NCI-H1048 (cell line): ENCODE measurements at regions not wholly inside any gene's neighbourhood (a gene's known extent, or its start where the extent isn't known, plus 50 kb on each side); places are given as distances from the start of the nearest gene placed in this dataset.
"Not testable (repeated sequence)": the region's sequence is repeated elsewhere in the genome, so short reads cannot be mapped to it uniquely, and the experiment has no call there.

Experiments
- DNase-seq: peaks from one replicate; lab custom pipeline; 2025; lab: John Stamatoyannopoulos, UW

DNA sequence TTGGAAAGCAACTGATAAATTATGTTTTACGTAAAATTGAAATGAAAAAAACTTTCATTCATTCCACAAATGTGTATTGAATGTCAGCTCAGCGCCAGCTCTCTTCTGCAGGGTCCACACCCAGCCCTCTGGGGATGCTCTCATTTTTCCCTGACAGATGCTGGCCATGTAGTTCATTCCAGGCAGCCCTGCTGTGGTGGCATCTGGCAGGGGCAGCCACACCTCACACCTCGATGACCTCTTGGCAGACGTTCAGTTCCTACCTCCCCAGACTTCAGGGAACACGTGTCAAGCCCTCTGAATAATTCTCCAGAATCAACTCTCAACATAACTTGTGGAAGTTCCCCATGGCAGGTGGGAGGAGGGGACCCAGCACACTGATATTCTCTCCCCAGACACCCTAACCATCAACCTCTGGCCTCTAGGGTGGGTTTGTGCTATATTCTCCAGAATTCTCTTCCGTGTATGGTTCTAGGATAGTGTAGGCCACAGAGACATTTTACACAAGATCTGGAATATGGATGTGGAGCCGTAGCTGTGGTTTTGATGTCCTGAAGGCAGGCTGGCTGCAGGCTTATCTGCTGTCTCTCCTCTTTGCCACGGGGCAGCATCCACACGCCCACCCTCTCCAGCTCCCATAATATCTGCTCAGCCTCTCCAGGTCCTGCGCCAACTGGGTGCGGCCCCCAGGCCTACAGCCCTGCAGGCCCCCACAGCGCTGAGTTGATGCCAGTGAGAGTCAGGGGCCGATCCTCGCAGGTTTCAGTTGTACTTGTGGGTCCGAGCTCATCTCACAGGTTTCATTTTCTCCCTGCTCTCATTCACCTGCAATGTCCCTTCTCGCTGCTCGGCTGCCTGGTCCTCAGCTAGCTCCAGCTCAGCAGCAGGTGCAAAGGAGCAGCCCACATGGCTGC, 175.8 kb upstream of the ARID1B start:
- DNase-seq, result no peak

DNA sequence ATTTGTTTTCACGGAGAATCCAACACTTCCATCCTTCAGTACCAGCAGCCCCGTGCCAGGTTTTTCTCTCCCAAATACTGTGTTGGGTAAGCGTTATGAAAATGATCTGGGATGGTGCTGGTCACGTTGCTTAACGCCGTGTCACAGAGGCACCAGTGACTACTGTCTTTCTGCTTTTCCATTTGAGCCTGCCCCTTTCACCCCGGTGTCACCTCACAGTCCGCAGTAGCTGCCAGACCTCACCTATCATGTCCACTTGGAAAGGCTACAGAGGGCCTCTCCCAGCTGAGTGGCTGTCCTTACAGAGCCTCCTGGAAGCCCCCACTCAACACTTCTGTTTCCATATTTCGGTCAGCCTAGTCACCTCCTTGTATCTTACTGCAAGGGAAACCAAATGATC, 176.5 kb upstream of the ARID1B start:
- DNase-seq, result no peak

DNA sequence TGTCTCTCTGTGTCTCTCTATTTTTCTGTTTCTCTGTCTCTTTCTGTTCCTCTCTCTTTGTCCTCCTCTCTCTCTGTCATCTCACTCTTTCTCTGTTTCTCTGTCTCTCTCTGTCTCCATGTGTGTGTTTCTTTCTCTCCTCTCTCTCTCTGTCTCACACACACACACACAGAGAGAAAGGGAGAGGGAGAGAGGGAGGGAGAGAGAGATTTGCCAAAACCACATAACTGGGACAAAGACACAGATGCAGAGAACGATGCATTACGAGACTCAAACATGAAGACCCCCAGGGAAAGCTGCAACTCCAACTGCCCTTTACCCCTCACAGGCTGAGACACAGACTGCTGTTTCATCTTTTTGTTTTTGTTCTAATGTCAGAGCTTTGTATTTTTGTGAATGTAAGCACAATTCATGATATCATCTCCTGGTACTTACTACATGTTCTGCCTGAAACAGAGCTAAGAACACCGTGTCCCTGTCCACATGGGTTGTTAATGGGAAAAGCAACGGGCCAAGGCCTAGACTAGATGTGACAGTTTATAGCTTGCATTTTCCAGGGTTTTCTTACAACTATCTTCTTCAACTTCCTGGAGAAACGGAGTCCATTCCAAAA, 177.1 kb upstream of the ARID1B start:
- no peak for DNase-seq

DNA sequence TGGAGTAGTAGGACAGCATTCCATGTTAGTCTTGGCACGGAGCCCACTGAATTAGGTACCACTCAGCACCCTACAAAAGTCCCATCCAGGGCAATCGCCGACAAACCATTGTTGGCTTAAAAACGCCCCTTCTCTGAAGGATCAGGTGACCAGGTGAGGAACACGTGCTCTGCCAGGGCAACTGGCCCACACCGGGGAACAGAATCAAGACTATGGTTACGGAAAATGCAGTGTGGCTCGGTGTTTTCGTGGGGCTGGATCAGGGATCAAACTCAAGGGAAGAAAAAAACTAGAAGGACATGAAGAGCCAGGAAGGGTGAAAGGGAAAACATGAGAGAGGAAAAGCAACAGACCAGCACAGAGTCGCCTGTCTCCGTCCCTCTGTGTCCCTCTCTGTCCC, 177.8 kb upstream of the ARID1B start:
- no peak for DNase-seq

DNA sequence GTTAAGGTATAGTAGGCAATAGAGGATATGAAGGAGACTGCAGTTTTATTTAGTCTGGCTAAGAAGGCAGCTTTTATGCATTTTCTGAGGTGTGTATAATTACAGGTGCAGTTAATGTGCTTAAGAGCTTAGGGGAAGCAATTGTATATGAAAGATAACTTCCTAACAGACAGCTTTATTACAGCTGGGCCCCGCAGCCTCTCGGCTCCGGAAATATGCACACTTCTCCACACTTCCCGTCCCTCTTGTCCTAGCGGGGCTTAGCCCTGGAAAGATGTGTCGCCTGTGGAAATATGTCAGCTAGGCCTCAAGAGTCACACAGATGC, 178.4 kb upstream of the ARID1B start:
- DNase-seq, result no peak

DNA sequence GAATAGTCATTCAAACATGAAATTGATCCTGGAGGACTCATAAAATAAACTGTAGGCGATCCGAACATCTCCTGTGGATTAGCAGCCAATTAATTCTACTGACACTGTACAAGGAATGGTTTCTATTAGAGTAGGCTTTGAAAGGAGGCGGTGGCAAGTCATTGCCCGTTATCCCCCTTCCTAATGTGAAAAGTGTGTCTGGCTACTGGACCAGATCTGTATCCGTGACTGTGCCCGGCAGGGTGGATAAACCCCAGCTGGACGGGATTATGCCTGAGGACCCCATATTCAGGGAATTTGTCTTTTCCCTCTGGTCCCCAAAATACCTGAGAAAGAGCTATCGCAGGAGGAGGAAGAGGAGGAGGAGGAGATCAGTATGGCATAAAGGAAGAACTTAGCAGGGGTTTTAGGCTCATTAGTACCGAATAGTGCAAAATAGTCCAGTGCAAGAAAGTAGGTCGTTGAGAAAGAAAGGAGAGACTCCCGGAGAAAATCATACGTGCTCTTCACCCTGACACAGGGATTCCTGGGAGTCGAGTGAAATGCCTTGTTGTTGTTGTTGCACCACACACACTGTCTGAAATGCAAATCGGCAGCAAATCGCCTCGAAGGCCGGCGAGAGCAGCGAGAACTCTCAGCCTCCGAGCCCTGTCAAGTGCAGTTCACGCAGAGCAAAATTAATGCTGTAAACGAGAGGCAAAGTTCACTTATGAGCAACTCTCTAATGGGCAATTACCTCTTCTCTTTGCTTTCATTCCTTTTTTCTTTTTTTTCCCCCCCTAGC, 178.9 kb upstream of the ARID1B start:
- no peak for DNase-seq

DNA sequence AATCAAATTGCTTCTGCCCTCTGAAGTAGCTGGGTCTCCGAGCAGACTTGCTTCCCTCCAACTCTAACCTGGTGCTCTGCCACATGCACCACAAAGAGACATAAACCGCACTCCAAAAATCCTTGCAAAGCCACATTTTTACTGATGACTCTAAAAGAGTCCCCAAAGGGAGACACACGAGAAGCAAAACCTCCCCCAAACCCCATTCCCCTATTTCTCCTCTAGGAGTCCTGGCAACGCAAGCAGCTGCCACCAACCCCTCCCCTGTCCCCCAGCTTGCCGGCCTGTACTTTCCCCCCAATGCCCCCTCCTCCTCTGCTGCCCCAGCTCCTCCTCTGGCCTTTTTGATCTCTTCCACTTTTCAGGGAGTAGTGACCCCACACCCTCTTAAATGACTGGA, 180.1 kb upstream of the ARID1B start:
- no peak for DNase-seq

DNA sequence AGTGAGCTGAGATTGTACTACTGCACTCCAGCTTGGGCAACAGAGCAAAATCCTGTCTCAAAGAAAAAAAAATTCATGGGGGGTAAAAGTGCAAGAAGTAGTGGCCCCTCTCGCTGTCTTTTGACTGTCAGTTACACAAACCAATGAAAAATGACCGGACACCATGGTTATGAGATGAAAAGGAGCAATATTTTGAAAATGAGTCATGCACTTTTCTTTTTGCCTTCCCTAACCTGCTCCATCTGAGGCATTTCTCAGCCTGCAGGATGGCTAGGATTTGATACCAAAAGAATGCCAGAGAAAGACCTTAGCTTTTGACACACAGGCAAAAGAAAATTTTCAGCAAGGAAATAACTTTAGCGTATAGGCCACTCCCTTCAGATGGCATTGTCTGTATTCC, 181.7 kb upstream of the ARID1B start:
- no peak for DNase-seq

DNA sequence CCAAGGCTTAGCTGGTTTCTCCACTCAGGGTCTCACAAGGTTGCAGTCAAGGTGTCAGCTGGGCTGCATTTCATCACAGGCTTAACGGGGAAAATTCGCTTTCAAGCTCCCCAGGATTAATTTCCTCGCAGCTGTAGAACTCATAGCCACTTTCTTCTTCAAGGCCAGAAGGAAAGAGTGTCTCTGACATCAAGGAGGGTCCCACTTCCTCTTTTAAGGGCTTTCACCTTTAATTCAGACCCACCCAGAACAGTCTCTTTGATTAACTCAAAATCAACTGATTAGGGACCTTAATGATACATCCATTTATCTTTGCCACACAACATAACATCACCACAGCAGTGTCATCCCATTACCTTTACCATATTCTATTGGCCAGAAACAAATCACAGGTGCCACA, 183.3 kb upstream of the ARID1B start:
- DNase-seq, result no peak

DNA sequence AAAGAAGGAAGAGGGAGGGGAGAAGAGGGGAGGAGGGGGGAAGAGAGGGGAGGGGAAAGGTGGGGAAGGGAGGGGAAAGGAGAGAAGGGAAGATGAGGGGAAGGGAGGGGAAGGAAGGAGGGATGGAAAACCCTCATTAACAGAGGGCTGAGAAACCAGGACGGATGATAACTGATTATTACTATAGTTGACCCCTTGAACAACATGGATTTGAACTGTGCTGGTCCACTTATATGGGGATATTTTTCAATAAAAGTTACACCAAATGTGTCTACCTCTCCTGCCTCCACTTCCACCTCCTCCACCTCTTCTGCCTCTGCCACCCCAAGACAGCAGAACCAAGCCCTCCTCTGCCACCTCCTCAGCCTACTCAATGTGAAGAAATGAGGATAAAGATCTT, 184.1 kb upstream of the ARID1B start:
- no peak for DNase-seq

DNA sequence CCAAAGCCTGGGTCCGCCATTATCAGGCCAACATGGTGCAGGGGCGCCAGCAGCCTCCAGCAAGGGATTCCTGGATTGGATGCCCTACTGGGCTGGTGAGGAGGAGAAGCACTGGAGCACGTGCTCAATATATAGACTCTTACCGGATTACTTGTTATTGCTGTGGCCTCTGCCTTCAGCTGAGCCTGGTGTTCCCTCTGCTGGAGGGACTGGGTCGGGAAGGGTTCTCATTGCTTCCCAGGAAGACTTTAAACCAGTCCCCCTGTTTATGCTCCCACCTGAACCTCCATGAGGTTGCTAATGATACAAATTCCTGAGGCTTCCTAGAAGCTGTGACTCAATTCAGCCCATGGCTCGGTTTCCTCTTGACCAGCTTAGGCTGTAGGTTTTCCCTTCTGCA, 186.7 kb upstream of the ARID1B start:
- DNase-seq, result no peak

DNA sequence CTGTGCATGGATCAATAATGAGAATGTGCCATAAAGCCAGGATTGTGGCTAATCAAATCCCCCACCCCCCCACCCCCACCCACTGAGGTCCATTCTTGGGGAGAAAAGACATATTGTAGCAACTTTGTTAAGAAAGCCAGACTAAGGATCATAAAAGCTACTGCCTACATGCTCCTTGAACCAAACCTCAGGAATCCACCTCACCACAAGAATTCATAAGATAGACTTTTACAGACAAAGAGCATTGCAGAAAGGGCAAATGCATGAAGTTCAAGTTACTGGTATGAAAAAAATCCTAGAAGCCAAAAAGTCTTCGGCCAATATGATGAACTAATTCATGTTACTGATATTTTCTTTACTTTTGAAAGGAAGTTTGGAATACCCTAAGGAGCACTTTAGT, 187.9 kb upstream of the ARID1B start:
- no peak for DNase-seq

DNA sequence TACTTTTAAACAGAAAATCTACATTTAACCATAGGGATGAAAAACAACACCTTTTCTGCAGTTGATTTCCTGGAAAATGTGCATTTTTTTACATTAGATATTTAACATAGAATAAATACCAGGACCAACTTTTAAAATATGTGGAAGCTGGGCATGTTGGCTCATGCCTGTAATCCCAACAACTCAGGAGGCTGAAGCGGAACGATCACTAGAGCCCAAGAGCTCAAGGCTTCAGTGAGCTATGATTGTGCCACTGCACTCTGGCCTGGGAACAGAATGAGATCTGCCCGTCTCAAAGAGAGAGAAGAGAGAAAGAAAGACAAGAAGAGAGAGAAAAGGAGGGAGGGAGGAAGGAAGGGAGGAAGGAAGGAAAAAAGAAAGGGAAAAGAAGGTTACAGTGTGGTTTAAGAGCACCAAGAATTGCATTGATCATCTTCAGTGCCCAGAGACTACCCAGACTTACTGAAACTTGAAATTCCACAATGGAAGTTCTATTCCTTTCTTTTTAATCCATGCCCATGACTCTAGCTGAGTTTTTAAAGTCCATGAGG, 189.4 kb upstream of the ARID1B start:
- no peak for DNase-seq

DNA sequence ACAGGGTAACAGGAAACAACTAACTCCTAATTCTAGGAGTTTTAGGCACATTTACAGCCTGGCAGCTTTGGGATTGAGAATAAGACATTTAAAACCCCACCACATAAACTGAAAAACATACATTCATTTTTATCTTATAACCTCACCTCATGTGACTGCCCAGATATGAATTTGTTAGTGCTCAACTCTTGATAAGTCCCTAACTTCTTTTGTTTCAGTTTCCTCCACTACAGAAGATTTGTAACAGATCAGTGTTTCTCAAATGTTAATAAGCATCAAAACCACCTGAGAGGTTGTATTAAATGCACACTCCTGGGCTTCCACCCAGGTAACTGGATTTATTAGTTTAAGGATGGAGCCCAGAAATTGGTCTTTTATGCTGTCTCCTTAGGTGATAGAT, 190.1 kb upstream of the ARID1B start:
- DNase-seq, result no peak

DNA sequence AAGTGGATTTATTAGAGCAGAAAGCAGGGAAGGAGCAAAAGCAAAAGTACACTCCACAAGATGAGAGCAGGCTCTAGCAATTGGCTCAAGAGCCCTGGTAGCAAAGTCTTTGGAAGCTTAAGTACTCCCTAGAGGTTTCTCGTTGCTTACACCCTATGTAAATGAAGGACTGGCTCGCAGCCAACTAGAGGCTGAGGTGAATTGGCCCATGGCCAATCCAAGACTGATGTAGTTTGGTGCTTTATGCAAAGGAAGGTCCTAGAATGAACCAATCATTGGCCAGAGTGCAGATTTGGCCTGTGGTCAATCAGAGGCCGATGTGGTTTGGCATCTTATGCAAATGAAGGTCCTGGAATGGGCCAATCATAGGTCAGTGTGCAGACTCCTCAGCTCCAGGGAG, 191.3 kb upstream of the ARID1B start:
- DNase-seq, result no peak

DNA sequence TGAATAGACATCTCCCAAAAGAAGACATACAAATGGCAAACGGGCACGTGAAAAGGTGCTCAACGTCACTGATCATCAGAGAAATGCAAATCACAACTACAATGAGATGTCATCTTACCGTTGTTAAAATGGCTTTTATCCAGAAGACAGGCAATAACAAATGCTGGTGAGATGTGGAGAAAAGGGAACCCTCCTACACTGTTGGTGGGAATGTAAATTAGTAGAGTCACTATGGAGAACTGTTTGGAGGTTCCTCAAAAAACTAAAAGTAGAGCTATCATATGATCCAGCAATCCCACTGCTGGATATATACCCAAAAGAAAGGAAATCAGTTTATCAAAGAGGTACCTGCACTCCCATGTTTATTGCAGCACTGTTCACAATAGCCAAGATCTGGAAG, 193.1 kb upstream of the ARID1B start:
- DNase-seq, result not testable (repeated sequence)

DNA sequence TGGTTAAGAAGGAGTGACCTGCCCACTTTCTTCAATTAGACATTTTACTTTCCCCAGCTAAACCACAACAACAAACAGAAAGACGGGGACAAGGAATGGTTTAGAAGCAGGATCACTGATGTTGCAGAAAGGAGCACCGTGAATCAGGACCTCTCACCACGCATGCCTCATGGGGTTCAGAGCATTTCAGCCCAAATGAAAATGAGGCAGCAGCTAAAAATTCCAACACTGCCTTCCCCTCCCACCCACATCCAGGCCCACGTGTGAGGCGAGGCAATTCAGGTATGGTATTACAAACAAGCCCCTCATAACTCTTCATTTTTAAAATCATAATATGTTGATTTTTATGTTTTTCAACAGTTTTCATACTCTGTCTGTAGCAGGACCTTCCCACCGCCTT, 194.1 kb upstream of the ARID1B start:
- no peak for DNase-seq

DNA sequence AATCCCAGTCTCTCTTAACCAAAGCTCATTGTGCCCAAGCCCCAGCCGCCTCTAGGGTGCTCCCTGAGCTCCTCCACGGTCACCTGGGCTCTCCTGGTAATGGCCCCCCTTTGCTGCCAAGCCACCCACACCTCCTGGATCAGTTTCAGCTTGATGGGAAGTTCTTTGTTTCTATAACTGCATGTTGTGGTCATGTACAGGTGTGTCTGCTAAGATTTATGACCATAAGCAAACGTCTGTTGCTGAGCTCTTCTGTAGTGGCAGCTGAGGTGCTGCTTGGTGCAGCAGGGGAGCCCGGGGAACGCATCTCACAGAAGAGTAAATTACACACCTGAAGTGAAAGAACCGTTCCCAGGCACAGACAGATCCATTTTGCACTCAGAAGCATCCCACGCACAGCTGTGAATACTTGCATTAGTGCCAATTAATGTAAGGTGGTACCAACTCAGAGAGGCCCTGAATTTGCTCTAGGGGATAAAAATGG, 194.6 kb upstream of the ARID1B start:
- DNase-seq, result no peak

DNA sequence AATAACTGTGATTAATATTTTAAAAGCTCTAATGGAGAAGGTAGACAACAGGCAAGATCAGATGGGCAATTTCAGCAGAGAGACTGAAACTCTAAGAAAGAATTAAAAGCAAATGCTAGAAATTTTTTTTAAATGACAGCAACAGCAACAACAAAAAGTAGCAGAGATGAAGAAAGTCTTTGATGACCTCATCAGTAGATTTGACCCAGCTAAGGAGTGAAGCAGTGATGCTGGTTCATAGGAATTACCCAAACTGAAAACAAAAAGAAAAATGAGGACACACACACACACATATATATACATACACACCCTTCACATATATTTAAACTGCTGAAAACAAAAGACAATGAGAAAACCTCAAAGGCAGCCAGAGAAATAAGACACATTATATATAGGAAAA, 197.6 kb upstream of the ARID1B start:
- no peak for DNase-seq

DNA sequence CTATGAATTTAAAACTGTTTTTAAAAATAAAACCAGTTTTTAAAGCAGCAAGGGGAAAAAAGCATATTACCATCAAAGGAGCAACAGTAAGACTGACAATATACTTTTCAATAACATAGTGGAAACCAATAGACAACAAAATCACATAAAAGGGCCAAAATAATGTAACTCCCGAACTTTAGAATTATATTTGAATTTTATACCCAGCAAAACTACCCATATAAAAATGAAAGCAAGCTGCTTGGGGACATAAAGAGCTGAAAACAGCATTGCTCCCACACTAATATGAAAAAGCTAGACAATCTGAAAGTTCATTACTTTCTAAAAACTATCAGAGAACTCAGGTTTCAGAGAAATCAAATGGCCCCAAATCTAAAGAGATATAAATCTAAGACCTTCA, 199.4 kb upstream of the ARID1B start:
- DNase-seq, result no peak

DNA sequence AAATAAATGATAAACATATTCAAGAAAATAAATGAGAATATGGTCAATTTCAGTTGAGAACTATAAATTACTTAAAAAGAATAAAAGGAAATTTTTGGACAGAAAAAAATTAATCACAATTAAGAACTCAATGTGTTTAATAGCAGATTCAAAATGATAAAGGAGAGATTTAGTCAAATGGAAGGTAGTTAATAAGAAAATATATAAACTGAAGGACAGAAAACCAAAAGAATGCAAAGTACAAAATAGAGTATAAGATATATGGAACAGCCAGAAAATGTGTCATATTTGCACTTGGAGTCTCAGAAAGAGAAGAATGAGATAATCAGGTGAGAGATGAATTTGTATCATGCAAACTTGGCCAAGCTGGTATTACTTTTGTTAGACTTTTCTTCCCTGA, 201.8 kb upstream of the ARID1B start:
- DNase-seq, result no peak

DNA sequence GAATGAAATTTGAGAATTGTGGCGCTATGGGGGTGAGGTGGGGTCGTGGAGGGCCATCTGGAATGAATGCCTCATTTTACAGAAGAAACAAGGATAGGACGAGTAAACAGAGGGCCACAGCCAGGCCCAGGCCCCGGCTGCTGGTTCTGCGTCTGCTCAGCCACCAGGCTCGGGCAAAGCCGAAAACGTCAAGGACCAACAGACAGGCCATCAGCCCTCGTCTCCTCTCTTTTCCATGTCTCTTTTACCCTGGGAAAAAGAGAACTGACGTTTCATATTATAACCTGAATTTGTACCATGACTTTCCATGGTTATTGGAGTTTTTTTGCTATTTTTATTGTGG, 212.4 kb upstream of the ARID1B start:
- no peak for DNase-seq
